HL-60 (cell line): ENCODE measurements at regions not wholly inside any gene's neighbourhood (a gene's known extent, or its start where the extent isn't known, plus 50 kb on each side); places are given as distances from the start of the nearest gene placed in this dataset.

Experiments used
- DNase-seq, 2 experiments: peaks; one replicate each; pipeline ENCODE4 v3.0.0-alpha.2; 2010 to 2020; ENCODE audit warnings: low read depth in 1 of 2, low spot score in 1 of 2
- H3K27ac ChIP-seq: fragments of 250-450 bp; sonication (Bioruptor Pico); replicated peaks from 2 replicates; pipeline ENCODE4 v1.5.1; 2020; ENCODE audit warnings: mild to moderate bottlenecking, moderate library complexity
- H3K27me3 ChIP-seq: fragments of 250-450 bp; sonication (Bioruptor Pico); 2 replicates; pipeline ENCODE4 v1.5.1; 2021; ENCODE audit warnings: mild to moderate bottlenecking, moderate library complexity; ENCODE audit not compliant: insufficient read depth, poor library complexity, severe bottlenecking
- H3K4me3 ChIP-seq: replicated peaks from 2 replicates; pipeline ENCODE4 v1.5.1; 2011; ENCODE audit warnings: mild to moderate bottlenecking, control low read depth, low read length; ENCODE audit not compliant: insufficient read depth
- CTCF ChIP-seq: IDR thresholded peaks from one replicate; pipeline ENCODE4 v1.5.1; 2011; ENCODE audit warnings: low read length, control low read depth, inconsistent platforms; ENCODE audit not compliant: insufficient read depth
- GABPA ChIP-seq: IDR thresholded peaks from 2 replicates; pipeline ENCODE4 v1.6.1; 2012; ENCODE audit warnings: low read depth
- POLR2AphosphoS5 ChIP-seq: IDR thresholded peaks from 2 replicates; pipeline ENCODE4 v1.6.1; 2012; ENCODE audit warnings: low read depth
- REST ChIP-seq: IDR thresholded peaks from 2 replicates; pipeline ENCODE4 v1.6.1; 2012; ENCODE audit warnings: low read depth; ENCODE audit not compliant: insufficient replicate concordance
- SPI1 ChIP-seq: IDR thresholded peaks from 2 replicates; pipeline ENCODE4 v1.6.1; 2012; ENCODE audit warnings: low read depth, mild to moderate bottlenecking, borderline replicate concordance

GRCh38 chr9:96177005-96177718 lies 124.8 kb downstream of the HSD17B3 start:
- no peak overlapping the region for H3K4me3 ChIP-seq

GRCh38 chr9:96175796-96176195 lies 126.2 kb downstream of the HSD17B3 start:
- H3K27me3 ChIP-seq: no peaks in the 10 kb centered on the region
- no peak overlapping the region for H3K4me3 ChIP-seq
- DNase-seq: no peak
- TF ChIP-seq SPI1 (no peak), POLR2AphosphoS5 (no peak), CTCF (no peak), REST (no peak), GABPA (no peak)
- no peak overlapping the region for H3K27ac ChIP-seq

More at GRCh38 chr9:96177005-96177718, 124.8 kb downstream of the HSD17B3 start:
- TF ChIP-seq CTCF (no peak), REST (no peak), SPI1 (no peak), POLR2AphosphoS5 (no peak), GABPA (no peak)
- no peak overlapping the region for H3K27ac ChIP-seq
- H3K27me3 ChIP-seq: no peaks in the 10 kb centered on the region
- no peak for DNase-seq

GRCh38 chr9:96175001-96175400 lies 127.0 kb downstream of the HSD17B3 start:
- Histone ChIP-seq H3K27ac (no peak overlapping the region), H3K27me3 (no peaks in the 10 kb centered on the region), H3K4me3 (no peak overlapping the region)
- no peak for TF ChIP-seq GABPA
- no peak for TF ChIP-seq CTCF
- no peak for TF ChIP-seq SPI1
- TF ChIP-seq REST: no peak
- TF ChIP-seq POLR2AphosphoS5: no peak
- no peak for DNase-seq
